ENCODE measurements at regions not wholly inside any gene's neighbourhood (a gene's known extent, or its start where the extent isn't known, plus 50 kb on each side); places are given as distances from the start of the nearest gene placed in this dataset. TPM values are rescaled to one million over a fixed set of nuclear protein-coding genes. Genes with fewer than 3 reads are reported as not detected.
A peak's percentile ranks its signal among the peaks of the same experiment; 100 is the strongest.

GRCh38 chr21:17461582-17461981, 51.3 kb upstream of the CXADR start:
- DNase-seq: no peak

- DNase-seq: no peak
These were observed 50.4 kb upstream of the CXADR start for GRCh38 chr21:17462276-17462981.

Small RNA genes lying in the stretch of these regions (small RNA-seq; reads per million reads assigned to genes)
- gene MIR125B2 (ENCODE audit: low replicate concordance) (216 reads per million, percentile 97 among the genes with 10 or more reads in this experiment), gene MIR99A (ENCODE audit: low replicate concordance) (332 reads per million, percentile 98 among the genes with 10 or more reads in this experiment), gene MIRLET7C (ENCODE audit: low replicate concordance) (3,382 reads per million, percentile 99 among the genes with 10 or more reads in this experiment), gene RNU1-98P (ENCODE audit: low replicate concordance) (not detected), gene RNU6-113P (ENCODE audit: low replicate concordance) (not detected), gene RNU6-426P (ENCODE audit: low replicate concordance) (not detected), gene SNORD74B (ENCODE audit: low replicate concordance) (not detected)

Measured in skin of body (tissue), 2 donors.